IPS DF 6.9 (cell line): ENCODE measurements at regions not wholly inside any gene's neighbourhood (a gene's known extent, or its start where the extent isn't known, plus 50 kb on each side); places are given as distances from the start of the nearest gene placed in this dataset.
"Not testable (repeated sequence)": the region's sequence is repeated elsewhere in the genome, so short reads cannot be mapped to it uniquely, and the experiment has no call there.

Experiments
- DNase-seq: peaks from one replicate; pipeline ENCODE4 v3.0.0-alpha.2; 2013; ENCODE audit warnings: low read depth, low spot score
- H3K27ac ChIP-seq: one replicate; pipeline ENCODE4 v1.5.1; 2013; ENCODE audit warnings: low read length, control low read depth
- H3K27me3 ChIP-seq: 2 replicates; pipeline ENCODE4 v1.6.1; 2013; ENCODE audit warnings: mild to moderate bottlenecking, low read length; ENCODE audit not compliant: control insufficient read depth, insufficient read depth
- H3K36me3 ChIP-seq: 2 replicates; pipeline ENCODE4 v1.6.1; 2013; ENCODE audit warnings: low read length; ENCODE audit not compliant: control insufficient read depth, insufficient read depth
- H3K4me1 ChIP-seq: 2 replicates; pipeline ENCODE4 v1.6.1; 2013; ENCODE audit warnings: low read length; ENCODE audit not compliant: control insufficient read depth, insufficient read depth
- H3K4me3 ChIP-seq: 2 replicates; pipeline ENCODE4 v1.5.1; 2013; ENCODE audit warnings: mild to moderate bottlenecking, low read length
- H3K9me3 ChIP-seq: 2 replicates; pipeline ENCODE4 v1.6.1; 2013; ENCODE audit warnings: low read length, inconsistent platforms; ENCODE audit not compliant: control insufficient read depth, insufficient read depth
- WGBS: extraction: QIAGEN DNeasy Blood & Tissue Kit; methylation state at CpG from one replicate; pipeline ENCODE4 v1.1.7; 2013; ENCODE audit warnings: mixed read lengths, missing lambda C conversion rate; ENCODE audit not compliant: insufficient read length, insufficient coverage; 5-methylcytosine and 5-hydroxymethylcytosine counted together

DNA sequence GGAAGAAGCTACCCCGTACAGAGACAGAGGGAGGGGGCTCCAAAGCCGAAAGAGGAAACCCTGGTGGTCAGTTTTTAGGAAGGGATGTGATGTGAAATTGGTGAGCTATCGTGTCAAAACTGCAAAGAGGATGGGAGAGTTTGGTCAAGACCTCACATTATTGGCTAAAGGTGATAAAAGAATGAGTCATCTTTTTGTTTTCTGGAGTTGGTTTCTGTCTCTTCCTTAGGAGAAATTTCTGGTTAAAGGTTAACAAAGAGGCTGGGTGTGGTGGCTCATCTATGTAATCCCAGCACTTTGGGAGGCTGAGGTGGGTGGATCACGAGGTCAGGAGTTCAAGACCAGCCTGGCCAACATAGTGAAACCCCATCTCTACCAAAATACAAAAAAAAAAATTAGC is 217.8 kb upstream of the CBLB start:
- H3K36me3 ChIP-seq: no peaks in the 10 kb centered on the region
- no peak overlapping the region for H3K4me3 ChIP-seq
- no peak overlapping the region for H3K27ac ChIP-seq
- no peak for DNase-seq
- H3K27me3 ChIP-seq: no peaks in the 10 kb centered on the region
- H3K4me1 ChIP-seq: no peaks in the 10 kb centered on the region
- H3K9me3 ChIP-seq: no peaks in the 10 kb centered on the region
- WGBS: no CpG with 5 or more reads among the region's 4 CpGs

DNA sequence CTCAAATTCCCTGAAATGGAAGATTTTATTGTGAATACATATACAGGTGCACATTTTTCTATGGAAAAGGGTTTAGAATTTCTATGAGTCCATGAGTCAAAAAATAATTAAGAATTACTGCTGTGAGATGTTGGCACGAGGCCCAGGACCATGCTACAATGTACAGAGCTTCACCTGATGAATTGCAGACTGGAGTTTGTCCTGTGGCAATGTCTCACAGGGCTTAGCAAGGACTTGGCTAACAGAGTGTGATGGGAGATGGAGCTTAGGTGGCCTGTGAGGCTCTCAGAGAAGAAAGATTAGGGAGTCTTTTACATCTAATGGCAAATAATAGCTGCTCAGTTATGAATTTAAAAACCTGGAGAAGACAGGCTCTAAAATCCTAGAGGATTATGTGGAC is 219.5 kb upstream of the CBLB start:
- no peak overlapping the region for H3K27ac ChIP-seq
- H3K27me3 ChIP-seq: no peaks in the 10 kb centered on the region
- H3K4me3 ChIP-seq: no peak overlapping the region
- no peaks in the 10 kb centered on the region for H3K9me3 ChIP-seq
- H3K36me3 ChIP-seq: no peaks in the 10 kb centered on the region
- DNase-seq: no peak
- no CpG with 5 or more reads among the region's 1 CpG for WGBS
- H3K4me1 ChIP-seq: no peaks in the 10 kb centered on the region

DNA sequence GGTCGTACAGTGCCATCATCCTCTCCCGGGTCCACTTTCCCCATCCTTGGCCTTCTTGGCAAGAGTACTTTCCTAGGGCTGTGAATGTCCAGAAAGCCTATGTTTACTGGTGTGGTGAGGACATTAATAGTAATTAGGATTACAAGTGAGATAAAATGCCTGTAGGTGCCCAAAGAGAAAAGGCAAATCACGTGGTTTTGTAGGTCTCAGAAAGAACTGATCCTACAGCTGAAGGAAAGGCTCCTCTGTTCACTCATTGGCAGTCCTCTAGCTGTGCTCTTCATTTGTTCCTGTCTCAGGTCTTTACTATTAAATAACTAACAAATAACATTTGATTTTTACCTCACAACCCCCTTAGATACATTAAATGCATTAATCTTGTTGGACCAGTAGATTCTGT is 220.1 kb upstream of the CBLB start:
- DNase-seq: no peak
- WGBS: no CpG with 5 or more reads among the region's 3 CpGs

DNA sequence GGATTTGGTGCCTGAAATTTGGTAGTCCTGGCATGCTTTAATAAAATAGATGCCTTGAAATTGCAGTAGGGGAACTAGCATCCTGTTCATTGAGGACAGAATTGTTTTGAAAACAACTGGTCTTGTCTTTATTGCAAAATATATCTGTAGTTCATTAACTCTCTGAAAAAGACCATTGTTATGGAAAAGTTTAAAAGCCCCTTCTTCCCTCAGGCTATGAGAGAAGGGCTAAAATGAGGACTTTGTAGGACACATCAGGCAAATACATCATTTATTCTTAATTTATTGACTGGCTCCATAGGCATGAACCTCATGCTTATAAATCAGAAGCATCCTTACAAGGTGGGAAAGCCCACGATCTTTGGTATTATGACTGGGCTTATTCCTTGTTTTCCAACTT is 221.0 kb upstream of the CBLB start:
- H3K9me3 ChIP-seq: no peaks in the 10 kb centered on the region
- H3K27me3 ChIP-seq: no peaks in the 10 kb centered on the region
- H3K36me3 ChIP-seq: no peaks in the 10 kb centered on the region
- no peak overlapping the region for H3K27ac ChIP-seq
- H3K4me3 ChIP-seq: no peak overlapping the region
- no peak for DNase-seq
- WGBS: no CpG with 5 or more reads among the region's 1 CpG
- no peaks in the 10 kb centered on the region for H3K4me1 ChIP-seq

More for the DNA sequence above, 220.1 kb upstream of the CBLB start:
- Histone ChIP-seq H3K27me3 (no peaks in the 10 kb centered on the region), H3K9me3 (no peaks in the 10 kb centered on the region), H3K4me1 (no peaks in the 10 kb centered on the region), H3K4me3 (no peak overlapping the region), H3K36me3 (no peaks in the 10 kb centered on the region), H3K27ac (no peak overlapping the region)

DNA sequence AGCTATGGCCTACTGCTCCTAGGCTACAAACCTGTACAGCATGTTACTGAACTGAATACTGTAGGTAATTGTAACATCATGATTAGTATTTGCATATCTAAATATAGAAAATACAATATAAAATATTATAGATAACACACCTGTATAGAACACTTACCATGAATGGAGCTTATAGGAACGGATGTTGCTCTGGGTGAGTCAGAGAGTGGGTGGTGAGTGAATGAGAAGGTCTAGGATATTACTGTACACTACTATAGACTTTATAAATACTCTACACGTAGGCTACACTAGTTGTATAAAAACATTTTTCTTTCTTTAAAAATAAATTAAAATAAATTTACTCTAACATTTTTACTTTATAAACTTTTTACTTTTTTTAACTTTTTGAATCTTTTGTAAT is 224.0 kb upstream of the CBLB start:
- no peaks in the 10 kb centered on the region for H3K27me3 ChIP-seq
- no CpG with 5 or more reads among the region's 2 CpGs for WGBS
- no peak for DNase-seq

DNA sequence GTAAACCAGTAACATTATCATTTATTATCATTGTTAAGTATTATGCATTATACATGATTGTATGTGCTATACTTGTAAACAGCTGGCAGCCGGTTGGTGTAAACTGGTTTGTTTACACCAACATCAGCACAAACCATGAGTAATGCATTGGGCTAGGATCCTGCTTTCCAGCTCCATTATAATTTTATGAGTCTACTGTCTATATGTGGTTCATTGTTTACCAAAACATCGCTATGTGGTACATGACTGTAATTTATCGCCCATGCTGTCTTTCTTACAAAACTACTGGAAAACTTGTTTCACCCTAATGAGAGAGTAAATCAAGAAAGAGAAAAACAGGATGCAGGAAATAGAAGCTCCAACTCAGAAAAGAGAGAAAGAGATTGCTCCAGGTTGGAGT is 224.8 kb upstream of the CBLB start:
- H3K4me3 ChIP-seq: no peak overlapping the region
- WGBS: no CpG with 5 or more reads among the region's 3 CpGs
- no peaks in the 10 kb centered on the region for H3K36me3 ChIP-seq
- no peak overlapping the region for H3K27ac ChIP-seq
- no peaks in the 10 kb centered on the region for H3K27me3 ChIP-seq
- no peaks in the 10 kb centered on the region for H3K9me3 ChIP-seq
- DNase-seq: no peak
- H3K4me1 ChIP-seq: no peaks in the 10 kb centered on the region

More for the DNA sequence above, 224.0 kb upstream of the CBLB start:
- Histone ChIP-seq H3K36me3 (no peaks in the 10 kb centered on the region), H3K4me3 (no peak overlapping the region), H3K27ac (no peak overlapping the region), H3K4me1 (no peaks in the 10 kb centered on the region), H3K9me3 (no peaks in the 10 kb centered on the region)

DNA sequence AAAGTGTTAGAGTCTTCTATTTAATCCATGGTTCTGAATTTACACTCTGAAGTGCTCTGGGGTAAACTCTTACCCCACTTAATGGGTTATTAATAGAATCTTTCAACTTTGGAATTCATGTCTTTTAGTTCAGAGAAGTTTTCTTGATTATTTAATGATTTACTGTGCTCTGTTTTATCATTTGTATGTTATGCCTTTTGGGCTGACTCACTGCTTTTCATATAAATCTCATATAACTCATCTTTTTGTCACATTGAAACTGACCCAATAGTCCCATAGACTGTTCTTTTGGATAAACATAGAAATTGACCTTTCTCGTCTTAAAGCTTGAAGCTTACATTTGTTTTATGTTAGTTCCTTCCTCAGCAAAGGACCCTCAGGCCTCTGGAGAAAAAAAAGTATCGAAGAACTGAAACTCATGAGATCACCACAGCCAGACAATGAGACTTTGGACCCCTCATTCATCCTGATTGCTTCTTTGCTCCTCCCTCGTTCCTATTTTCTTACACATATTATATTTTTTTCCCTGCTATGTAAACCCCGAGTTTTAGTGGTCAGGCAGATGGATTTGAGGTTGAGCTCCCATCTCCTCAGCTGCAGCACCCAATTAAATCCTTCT is 229.1 kb upstream of the CBLB start:
- H3K9me3 ChIP-seq: no peaks in the 10 kb centered on the region
- no peak overlapping the region for H3K27ac ChIP-seq
- no peaks in the 10 kb centered on the region for H3K36me3 ChIP-seq
- no peak for DNase-seq
- H3K27me3 ChIP-seq: no peaks in the 10 kb centered on the region
- no peak overlapping the region for H3K4me3 ChIP-seq
- no peaks in the 10 kb centered on the region for H3K4me1 ChIP-seq
- no CpG with 5 or more reads among the region's 4 CpGs for WGBS

DNA sequence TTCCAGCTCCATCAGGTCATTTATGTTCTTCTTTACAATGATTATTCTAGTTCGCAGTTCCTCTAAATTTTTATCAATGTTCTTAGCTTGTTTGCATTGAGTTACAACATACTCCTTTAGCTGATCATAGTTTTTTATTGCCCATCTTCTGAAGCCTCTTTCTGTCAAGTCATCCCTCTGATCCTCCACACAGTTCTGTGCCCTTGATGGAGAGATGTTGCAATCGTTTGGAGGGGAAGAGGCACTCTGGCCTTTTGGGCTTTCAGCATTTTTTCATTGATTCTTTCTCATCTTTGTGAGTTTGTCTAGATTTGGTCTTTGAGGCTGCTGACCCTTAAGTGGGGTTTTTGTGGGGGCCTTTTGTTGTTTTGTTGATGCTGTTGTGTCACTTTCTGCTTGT is 234.6 kb upstream of the CBLB start:
- H3K27ac ChIP-seq: no peak overlapping the region
- H3K36me3 ChIP-seq: no peaks in the 10 kb centered on the region
- no peak for DNase-seq
- no peaks in the 10 kb centered on the region for H3K27me3 ChIP-seq
- no peak overlapping the region for H3K4me3 ChIP-seq
- no CpG with 5 or more reads among the region's 2 CpGs for WGBS
- H3K9me3 ChIP-seq: no peaks in the 10 kb centered on the region
- no peaks in the 10 kb centered on the region for H3K4me1 ChIP-seq

DNA sequence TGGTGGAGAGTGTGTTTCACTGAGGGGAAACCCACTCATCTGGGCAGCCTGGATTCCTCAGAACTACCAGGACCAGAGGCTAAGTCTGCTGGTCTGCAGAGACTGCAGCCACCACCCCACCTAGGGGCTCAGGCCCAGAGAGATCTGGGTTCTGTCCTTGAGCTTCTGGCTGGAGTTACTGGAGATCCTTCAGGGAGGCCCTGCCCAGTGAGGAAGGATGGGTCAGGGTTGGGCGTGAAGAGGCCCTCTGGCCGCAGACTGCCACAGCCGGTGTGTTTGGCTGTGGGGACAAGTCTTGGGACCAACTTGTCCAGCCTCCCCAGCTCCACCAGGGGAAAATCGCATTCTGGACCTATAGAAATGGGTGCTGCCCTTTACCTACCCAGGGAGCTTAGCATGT is 235.3 kb upstream of the CBLB start:
- no peak for DNase-seq
- Histone ChIP-seq H3K27ac (no peak overlapping the region), H3K36me3 (no peaks in the 10 kb centered on the region), H3K27me3 (no peaks in the 10 kb centered on the region), H3K9me3 (no peaks in the 10 kb centered on the region), H3K4me3 (no peak overlapping the region), H3K4me1 (no peaks in the 10 kb centered on the region)
- no CpG with 5 or more reads among the region's 4 CpGs for WGBS

DNA sequence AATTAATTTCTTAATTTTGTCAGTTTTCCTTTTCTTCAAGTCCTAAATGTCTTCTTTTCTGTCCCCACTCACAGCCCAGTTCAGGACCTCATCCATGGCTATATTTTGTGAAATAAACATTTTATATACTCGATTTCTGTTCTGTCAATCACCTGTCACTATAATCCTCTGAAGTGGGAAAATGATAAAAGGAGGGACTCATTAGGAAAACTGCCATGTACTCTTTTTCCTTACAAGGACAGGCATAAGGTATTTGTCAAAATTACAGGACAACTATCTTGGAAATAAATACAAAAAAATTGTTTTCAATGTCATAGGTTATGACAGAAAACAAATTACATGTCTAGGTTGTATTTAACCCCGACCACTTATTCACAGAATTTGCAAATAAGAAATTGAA is 240.1 kb upstream of the CBLB start:
- no peaks in the 10 kb centered on the region for H3K27me3 ChIP-seq
- no peaks in the 10 kb centered on the region for H3K4me1 ChIP-seq
- H3K4me3 ChIP-seq: no peak overlapping the region
- H3K9me3 ChIP-seq: no peaks in the 10 kb centered on the region
- no peaks in the 10 kb centered on the region for H3K36me3 ChIP-seq
- DNase-seq: no peak
- WGBS: no CpG with 5 or more reads among the region's 2 CpGs
- no peak overlapping the region for H3K27ac ChIP-seq

DNA sequence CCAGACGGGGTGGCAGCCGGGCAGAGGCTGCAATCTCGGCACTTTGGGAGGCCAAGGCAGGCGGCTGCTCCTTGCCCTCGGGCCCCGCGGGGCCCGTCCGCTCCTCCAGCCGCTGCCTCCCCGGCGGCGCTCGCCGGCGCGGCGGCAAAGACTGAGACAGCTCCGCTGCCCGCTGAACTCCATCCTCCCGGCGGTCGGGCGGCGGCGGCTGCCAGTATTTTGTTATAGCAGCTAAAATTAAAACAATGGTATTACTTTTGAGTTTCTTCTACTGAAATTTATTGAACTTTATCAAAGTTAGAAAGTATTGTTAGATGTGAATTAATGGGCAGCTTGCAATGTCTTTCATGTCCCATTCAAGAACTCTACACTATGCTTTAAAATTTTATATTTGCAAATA is 243.7 kb upstream of the CBLB start:
- not testable (repeated sequence) for H3K9me3 ChIP-seq, H3K4me1 ChIP-seq, H3K27ac ChIP-seq, H3K27me3 ChIP-seq, DNase-seq, H3K4me3 ChIP-seq, H3K36me3 ChIP-seq
- whole genome bisulfite sequencing: no CpG with 5 or more reads among the region's 26 CpGs
